Stimulated activated naive CD4-positive, alpha-beta T cell treated with Interleukin-2 at 50 U/mL for 16 hours (primary cell): ENCODE measurements at regions not wholly inside any gene's neighbourhood (a gene's known extent, or its start where the extent isn't known, plus 50 kb on each side); places are given as distances from the start of the nearest gene placed in this dataset.

ENCODE experiments used
- DNase-seq: peaks from one replicate; lab custom pipeline; 2025; lab: John Stamatoyannopoulos, UW

GRCh38 chr7:156034397-156034796, 222.1 kb upstream of the SHH start:
- no peak for DNase-seq

GRCh38 chr7:156032973-156033372, 220.7 kb upstream of the SHH start:
- DNase-seq, result no peak

DNA sequence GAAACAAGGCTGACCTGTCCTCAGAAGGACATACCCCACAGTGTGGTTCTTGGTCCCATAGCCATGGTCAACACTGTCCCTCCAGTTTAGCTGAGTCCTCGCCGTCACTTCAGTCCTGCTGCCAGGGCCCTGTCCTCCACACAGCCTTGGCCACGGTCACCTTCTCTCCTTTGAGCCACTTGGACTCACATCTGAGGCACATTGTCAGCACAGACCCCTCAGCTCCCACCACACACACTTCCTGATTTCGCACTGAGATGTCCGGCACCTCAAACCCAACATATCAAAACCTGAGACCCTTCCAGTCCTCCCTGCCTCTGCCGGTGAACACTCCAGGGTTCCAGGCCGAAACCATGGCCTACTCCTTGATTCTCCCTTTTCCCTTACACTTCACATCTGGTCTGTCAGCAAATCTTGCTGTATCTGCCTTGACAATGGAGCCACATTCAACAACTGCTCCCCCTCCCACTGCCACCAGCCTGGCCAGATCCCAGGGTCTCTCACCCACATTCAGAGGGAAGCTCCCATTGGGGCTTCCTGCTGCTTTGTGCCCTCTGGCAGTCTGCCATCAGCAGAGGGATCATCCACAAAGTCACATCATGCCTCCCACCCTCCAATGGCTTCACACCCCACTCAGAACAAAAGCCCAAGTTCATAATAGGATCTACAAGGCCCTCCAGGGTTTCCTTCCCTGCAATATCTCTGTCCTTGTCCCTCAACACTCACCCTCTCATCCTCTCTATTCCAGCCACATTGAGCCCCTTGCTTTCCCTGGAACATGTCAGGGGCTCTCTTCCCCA, 219.6 kb upstream of the SHH start:
- no peak for DNase-seq

DNA sequence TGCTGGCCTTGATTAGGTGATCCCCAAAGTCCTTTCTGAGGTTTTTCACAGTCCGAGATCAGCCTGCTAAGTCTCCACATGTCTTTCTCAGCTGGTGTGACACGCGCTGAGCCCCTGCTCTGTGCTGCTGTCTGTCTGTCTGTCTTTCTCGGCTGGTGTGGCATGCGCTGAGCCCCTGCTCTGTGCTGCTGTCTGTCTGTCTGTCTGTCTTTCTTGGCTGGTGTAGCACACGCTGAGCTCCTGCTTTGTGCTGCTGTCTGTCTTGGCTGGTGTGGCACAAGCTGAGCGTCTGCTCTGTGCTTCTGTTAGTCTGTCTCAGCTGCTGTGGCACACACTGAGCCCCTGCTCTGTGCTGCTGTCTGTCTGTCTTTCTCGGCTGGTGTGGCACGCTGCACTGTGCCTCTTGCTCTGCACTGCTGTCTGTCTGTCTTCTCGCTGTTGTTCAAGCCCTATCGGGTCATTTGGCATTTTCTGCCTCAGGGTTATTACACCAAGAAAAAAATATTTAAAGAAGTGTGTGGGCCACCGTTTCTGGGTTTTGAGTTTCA, 217.3 kb upstream of the SHH start:
- no peak for DNase-seq

DNA sequence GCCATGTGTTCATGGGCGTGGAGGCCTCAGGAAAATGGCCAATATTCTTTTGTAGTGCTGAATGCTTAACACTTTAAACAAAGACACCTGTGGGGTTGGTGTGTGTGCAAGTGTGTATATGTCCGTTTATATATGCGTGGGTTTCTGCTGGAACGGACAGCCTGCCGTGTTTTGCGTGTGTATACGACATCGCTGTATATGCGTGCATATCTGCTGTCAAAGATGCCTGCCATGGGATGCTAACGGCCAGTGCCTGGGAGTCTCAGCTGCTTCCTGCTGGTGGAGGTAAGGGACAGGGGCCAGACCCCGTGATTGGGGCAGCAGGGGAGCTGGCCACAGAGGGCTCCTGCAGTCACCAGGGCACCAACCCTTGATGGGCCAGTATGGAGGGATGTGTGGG, 216.3 kb upstream of the SHH start:
- no peak for DNase-seq

DNA sequence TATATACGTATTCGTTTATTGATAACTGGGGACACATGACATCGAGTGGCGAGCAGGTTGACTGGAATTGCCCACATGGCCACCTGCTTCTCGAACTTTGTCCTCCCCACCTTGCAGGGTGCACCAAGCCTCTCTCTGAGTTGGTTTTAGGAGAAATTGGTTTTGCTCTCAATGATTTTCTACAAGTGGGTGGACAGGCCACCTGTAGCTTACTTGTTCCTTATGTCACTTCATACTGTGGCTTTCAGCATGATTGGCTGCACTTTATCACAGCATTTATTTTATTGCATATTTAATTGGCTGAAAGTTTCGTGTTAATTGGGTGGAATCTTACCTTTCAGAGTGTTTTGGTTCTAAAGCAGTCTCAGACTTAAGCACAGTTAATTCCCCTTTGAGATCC, 215.6 kb upstream of the SHH start:
- no peak for DNase-seq

DNA sequence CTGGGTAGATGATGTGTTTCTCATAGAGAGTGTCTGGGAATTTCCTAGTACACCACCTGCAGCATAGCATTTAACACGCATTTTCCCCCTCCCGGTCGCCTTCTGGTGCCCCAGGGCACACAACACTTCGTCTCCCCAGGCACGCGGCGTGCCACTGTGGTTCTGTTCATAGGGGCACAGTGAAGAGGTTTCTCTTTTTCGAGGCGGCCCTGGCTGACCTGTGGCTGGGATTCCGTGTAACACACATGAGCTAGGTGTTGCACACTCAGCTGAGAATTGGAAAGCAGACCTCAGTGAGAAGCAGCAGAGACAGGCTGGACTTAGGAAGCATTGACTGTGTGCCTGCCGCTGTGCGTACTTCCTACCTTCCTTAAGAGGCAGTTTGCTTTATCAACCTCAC, 214.3 kb upstream of the SHH start:
- DNase-seq, result no peak

DNA sequence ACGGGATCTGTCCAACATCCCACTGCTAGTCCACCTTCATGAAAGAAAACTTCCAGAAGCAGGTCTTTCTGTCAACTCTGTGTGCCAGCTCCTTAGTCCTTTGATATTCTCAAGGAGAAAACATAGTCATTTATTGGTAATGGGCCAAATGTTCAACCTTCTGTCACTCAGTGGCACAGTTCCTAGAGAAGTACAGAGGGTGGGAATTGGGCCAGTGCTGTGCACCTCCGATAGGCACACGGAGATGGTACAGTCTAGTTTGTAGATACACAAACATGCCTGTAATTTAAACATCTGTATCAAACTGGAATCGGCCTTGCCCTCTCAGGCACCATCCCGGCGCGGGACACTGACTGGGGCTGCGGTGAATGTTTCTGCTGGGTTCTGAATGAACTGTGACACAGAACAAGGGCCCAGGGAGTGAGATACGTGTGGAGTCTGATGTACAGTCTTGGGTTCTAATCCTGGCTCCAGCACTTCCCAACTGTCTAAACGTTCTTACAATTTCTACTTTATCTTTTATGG, 213.9 kb upstream of the SHH start:
- no peak for DNase-seq

GRCh38 chr7:156025675-156026074, 213.4 kb upstream of the SHH start:
- DNase-seq, result no peak

DNA sequence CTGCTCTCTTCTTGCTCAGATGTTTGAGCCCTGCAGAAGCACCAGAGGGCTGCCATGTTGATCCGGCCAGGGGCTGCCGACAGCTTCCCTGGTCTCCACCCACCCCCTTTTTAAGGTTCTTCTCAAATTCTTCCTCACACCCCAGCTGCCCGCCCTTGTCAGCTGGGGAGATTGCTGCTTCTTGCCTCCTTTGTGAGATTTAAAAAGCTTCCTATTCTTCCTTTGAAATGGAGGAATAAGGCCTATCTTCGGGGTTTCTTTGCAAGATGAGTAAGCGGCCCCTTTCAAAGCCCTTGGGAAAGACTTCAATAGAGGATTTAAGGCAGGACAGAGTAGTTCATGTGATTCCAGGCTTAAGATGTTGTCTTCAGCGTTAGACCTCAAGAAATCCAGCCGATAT, 211.9 kb upstream of the SHH start:
- no peak for DNase-seq

DNA sequence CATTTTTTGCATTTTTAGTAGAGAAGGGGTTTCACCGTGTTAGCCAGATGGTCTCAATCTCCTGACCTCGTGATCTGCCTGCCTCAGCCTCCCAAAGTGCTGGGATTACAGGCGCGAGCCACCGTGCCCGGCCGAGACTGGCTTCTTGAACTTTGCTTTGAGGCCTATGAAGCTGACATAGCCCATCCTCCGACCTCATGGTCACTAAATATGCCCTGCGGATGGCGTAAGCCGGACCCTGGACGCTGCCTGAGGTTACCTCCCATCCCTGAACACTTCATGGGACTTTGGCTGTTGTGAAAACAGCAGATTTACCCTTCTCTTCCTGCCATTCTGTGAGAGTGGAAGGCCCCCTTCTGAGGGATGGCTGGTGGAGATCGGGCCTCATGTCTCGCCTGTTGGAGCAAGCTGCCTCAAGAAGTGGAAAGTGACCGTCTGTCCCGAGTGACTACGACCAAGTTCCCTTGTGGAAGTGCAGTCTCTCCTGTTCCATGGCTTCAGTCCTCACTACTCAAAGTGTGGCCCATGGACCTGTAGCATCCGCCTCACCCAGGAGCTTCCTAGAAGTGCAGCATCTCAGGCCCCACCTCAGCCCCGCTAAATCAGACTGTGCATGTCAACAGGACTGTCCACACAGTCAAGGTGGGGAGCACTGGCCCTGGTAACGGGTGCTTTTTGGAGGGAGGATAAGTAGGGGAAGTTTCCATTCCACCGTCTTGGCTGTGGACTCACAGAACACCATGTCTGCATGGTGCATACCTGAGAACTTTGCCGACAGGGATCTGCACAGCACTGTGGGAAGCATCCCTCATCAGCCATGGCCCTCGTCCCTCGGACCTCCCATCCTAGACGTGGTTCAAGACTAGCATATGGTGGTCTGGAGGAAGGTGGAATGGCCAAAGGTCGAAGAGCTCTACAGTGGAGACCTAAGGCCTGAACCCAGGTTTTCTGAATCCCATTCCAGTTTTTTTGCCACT, 210.5 kb upstream of the SHH start:
- no peak for DNase-seq

- no peak for DNase-seq
Measured at GRCh38 chr7:156021471-156021870, 209.2 kb upstream of the SHH start.

DNA sequence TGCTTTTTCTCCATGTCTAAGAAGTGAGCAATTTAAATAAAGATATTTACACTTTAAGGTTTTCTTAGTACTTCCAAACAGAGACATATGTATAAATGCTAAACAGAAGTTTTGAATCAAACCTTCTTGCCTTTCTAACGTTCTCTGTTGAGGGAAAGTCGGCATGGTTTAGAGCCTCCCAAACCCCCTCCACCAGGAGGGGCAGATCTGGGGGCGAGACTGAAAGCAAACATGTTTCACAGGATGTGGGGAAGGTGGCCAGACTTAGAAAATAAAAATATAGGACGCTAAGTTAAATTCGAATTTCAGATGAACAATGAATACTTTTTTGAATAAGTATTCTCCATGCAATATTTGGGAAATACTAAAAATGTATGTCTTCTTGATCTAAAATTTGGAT, 208.3 kb upstream of the SHH start:
- no peak for DNase-seq

GRCh38 chr7:156019776-156020565, 207.7 kb upstream of the SHH start:
- no peak for DNase-seq

DNA sequence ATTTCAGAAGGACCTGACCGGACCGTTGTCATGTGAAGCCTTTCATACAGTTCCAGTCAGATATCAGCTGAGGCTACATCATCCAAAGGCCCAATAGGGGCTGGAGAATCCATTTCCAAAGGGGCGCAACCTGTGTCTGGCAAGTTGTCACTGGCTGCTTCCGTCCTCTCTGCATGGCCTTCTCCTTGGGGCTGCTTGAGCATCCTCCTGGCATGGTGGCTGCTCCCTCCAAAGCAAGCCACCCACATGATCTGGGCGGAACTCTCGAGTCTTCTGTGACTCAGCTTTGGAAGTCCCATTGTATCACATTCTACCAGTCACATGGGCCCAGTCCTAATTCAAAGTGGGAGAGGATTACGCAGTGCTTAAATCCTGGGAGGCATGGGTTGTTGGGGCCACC, 207.0 kb upstream of the SHH start:
- DNase-seq, result no peak

- no peak for DNase-seq
Measured at GRCh38 chr7:156017916-156018700, 205.8 kb upstream of the SHH start.

GRCh38 chr7:156017431-156017830, 205.2 kb upstream of the SHH start:
- no peak for DNase-seq

- no peak for DNase-seq
Measured at GRCh38 chr7:156015237-156016020, 203.2 kb upstream of the SHH start.

- DNase-seq, result no peak
Measured at GRCh38 chr7:156014808-156015207, 202.5 kb upstream of the SHH start.

DNA sequence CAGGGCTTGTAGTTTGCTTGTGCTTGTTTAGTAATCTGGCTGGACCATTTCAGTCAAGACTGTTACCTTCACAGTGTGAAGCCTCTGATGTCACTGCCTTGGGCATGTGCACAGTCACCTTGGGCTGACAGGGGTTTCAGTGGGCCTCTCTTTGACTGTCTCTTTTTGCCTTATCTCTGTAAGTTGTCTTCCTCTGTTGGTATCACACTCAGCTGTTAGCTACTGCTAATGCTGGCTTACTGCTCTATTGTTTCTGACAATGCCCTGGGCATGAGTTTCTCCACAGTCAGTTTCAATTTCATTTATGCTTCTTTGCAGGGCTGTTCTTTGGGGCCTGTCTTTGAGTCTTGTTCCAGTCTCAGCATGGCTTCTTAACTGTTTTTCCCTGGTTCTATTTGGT, 201.9 kb upstream of the SHH start:
- DNase-seq, result no peak
